Osteoblast (primary cell): ENCODE measurements at regions not wholly inside any gene's neighbourhood (a gene's known extent, or its start where the extent isn't known, plus 50 kb on each side); places are given as distances from the start of the nearest gene placed in this dataset.

Experiments
- DNase-seq: peaks from one replicate; pipeline ENCODE4 v3.0.0; 2011; ENCODE audit warnings: low spot score, mixed read lengths; ENCODE audit not compliant: insufficient read length; ENCODE audit errors: missing footprints
- H2AFZ ChIP-seq: 2 replicates; pipeline ENCODE4 v1.6.0; 2011; ENCODE audit warnings: mild to moderate bottlenecking, low read length
- H3K27ac ChIP-seq: 2 replicates; pipeline ENCODE4 v1.5.1; 2011; ENCODE audit warnings: mild to moderate bottlenecking, low read depth, low read length, moderate library complexity
- H3K27me3 ChIP-seq: 2 replicates; pipeline ENCODE4 v1.6.0; 2012; ENCODE audit warnings: mild to moderate bottlenecking, control low read depth, inconsistent platforms, low read length, moderate library complexity; ENCODE audit not compliant: insufficient read depth
- H3K36me3 ChIP-seq: 2 replicates; pipeline ENCODE4 v1.5.1; 2011; ENCODE audit warnings: mild to moderate bottlenecking, low read length, control low read depth, moderate library complexity; ENCODE audit not compliant: insufficient read depth
- H3K4me1 ChIP-seq: 2 replicates; pipeline ENCODE4 v1.5.1; 2011; ENCODE audit warnings: mild to moderate bottlenecking, low read length, control low read depth, moderate library complexity; ENCODE audit not compliant: insufficient read depth
- H3K4me2 ChIP-seq: 2 replicates; pipeline ENCODE4 v1.6.0; 2011; ENCODE audit warnings: mild to moderate bottlenecking, low read length; ENCODE audit not compliant: insufficient read depth
- H3K4me3 ChIP-seq: fragments of 200-600 bp; sonication (generic); 3 replicates; pipeline ENCODE4 v1.5.1; 2012; ENCODE audit warnings: mild to moderate bottlenecking, low read length, inconsistent platforms; ENCODE audit not compliant: insufficient read depth
- H3K79me2 ChIP-seq: 2 replicates; pipeline ENCODE4 v1.6.0; 2012; ENCODE audit warnings: mild to moderate bottlenecking, low read length, control low read depth, inconsistent platforms; ENCODE audit not compliant: insufficient read depth
- H3K9me3 ChIP-seq: 2 replicates; pipeline ENCODE4 v1.5.1; 2011; ENCODE audit warnings: low read depth, low read length, control low read depth
- H4K20me1 ChIP-seq: 2 replicates; pipeline ENCODE4 v1.6.0; 2012; ENCODE audit warnings: mild to moderate bottlenecking, low read length, control low read depth; ENCODE audit not compliant: insufficient read depth
- CTCF ChIP-seq: IDR thresholded peaks from 2 replicates; pipeline ENCODE4 v1.5.1; 2011; ENCODE audit warnings: mild to moderate bottlenecking, low read depth, low read length, moderate library complexity; ENCODE audit errors: extremely low read depth

GRCh38 chr13:99663908-99664307, 162.6 kb downstream of the TM9SF2 start:
- Histone ChIP-seq H4K20me1 (no peaks in the 10 kb centered on the region), H3K79me2 (no peaks in the 10 kb centered on the region), H3K36me3 (no peaks in the 10 kb centered on the region), H3K4me1 (no peaks in the 10 kb centered on the region), H3K9me3 (no peaks in the 10 kb centered on the region), H3K4me2 (no peak overlapping the region), H3K4me3 (no peak overlapping the region), H3K27ac (no peak overlapping the region), H2AFZ (no peak overlapping the region), H3K27me3 (peaks cover 31% of the 10 kb centered on the region)
- TF ChIP-seq CTCF, result no peak
- DNase-seq, result no peak

GRCh38 chr13:99663185-99663825, 162.0 kb downstream of the TM9SF2 start:
- DNase-seq, result no peak
- no peaks in the 10 kb centered on the region for H3K79me2 ChIP-seq

GRCh38 chr13:99662678-99663077, 161.4 kb downstream of the TM9SF2 start:
- DNase-seq, result no peak
- Histone ChIP-seq H3K9me3 (no peaks in the 10 kb centered on the region), H3K36me3 (no peaks in the 10 kb centered on the region)

More at GRCh38 chr13:99663185-99663825, 162.0 kb downstream of the TM9SF2 start:
- H2AFZ ChIP-seq, result no peak overlapping the region
- no peaks in the 10 kb centered on the region for H4K20me1 ChIP-seq
- no peak overlapping the region for H3K27ac ChIP-seq
- H3K27me3 ChIP-seq, result peaks cover 31% of the 10 kb centered on the region
- no peaks in the 10 kb centered on the region for H3K36me3 ChIP-seq
- H3K9me3 ChIP-seq, result no peaks in the 10 kb centered on the region
- no peak overlapping the region for H3K4me2 ChIP-seq
- no peak overlapping the region for H3K4me3 ChIP-seq
- no peak for TF ChIP-seq CTCF
- no peaks in the 10 kb centered on the region for H3K4me1 ChIP-seq

DNA sequence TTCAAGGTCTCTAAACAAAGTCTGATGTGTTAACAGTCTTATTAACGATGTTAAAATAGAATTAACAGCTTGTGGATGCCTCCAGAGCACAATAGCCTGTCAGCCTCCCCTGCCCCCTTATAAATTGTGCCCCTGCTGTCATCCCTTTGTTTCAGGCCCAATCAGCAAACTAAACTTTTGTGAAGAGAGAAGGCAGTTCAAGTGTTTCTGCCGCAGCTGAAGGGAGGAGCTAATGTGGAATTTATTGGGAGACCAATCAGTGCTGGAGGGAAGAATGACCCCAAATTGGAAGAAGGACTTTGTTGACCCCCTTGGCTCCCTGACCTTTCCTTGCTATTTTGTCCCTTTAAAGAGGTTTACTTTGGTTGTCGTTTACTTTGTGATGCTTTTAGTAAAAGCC, 160.5 kb downstream of the TM9SF2 start:
- no peak for DNase-seq
- Histone ChIP-seq H4K20me1 (no peaks in the 10 kb centered on the region), H3K79me2 (no peaks in the 10 kb centered on the region), H2AFZ (no peak overlapping the region), H3K27ac (no peak overlapping the region), H3K27me3 (peaks cover 35% of the 10 kb centered on the region), H3K4me2 (no peak overlapping the region), H3K4me1 (peaks cover 3% of the 10 kb centered on the region), H3K4me3 (no peak overlapping the region), H3K9me3 (no peaks in the 10 kb centered on the region), H3K36me3 (no peaks in the 10 kb centered on the region)
- no peak for TF ChIP-seq CTCF

More at GRCh38 chr13:99662678-99663077, 161.4 kb downstream of the TM9SF2 start:
- H4K20me1 ChIP-seq, result no peaks in the 10 kb centered on the region
- no peak overlapping the region for H3K27ac ChIP-seq
- no peak overlapping the region for H2AFZ ChIP-seq
- TF ChIP-seq CTCF, result no peak
- no peak overlapping the region for H3K4me3 ChIP-seq
- H3K4me1 ChIP-seq, result peaks cover under 1% of the 10 kb centered on the region
- H3K79me2 ChIP-seq, result no peaks in the 10 kb centered on the region
- H3K4me2 ChIP-seq, result no peak overlapping the region
- peaks cover 31% of the 10 kb centered on the region for H3K27me3 ChIP-seq
